ENCODE measurements at regions not wholly inside any gene's neighbourhood (a gene's known extent, or its start where the extent isn't known, plus 50 kb on each side); places are given as distances from the start of the nearest gene placed in this dataset.
A peak's percentile ranks its signal among the peaks of the same experiment; 100 is the strongest.

DNA sequence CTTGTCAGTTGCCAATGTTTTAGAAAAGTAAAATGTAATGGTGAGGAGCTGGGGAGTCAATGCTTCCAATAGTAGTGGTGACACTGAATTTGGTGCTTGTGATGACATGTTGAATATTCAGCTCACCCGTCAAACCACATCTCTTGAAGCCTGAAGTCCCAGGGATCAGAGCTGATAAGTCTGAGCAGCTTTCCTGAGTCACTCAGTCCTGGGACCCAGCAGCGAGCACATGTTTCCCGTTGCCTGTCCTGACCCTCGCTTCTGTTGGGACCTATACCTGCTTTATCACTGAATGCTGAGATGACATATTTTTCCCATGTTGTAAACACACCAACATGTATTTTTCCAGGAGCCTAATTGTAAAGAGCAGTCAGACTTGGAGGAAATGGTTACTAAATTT is 693.6 kb downstream of the QKI start (continued):
- TF ChIP-seq, protein P1, sequence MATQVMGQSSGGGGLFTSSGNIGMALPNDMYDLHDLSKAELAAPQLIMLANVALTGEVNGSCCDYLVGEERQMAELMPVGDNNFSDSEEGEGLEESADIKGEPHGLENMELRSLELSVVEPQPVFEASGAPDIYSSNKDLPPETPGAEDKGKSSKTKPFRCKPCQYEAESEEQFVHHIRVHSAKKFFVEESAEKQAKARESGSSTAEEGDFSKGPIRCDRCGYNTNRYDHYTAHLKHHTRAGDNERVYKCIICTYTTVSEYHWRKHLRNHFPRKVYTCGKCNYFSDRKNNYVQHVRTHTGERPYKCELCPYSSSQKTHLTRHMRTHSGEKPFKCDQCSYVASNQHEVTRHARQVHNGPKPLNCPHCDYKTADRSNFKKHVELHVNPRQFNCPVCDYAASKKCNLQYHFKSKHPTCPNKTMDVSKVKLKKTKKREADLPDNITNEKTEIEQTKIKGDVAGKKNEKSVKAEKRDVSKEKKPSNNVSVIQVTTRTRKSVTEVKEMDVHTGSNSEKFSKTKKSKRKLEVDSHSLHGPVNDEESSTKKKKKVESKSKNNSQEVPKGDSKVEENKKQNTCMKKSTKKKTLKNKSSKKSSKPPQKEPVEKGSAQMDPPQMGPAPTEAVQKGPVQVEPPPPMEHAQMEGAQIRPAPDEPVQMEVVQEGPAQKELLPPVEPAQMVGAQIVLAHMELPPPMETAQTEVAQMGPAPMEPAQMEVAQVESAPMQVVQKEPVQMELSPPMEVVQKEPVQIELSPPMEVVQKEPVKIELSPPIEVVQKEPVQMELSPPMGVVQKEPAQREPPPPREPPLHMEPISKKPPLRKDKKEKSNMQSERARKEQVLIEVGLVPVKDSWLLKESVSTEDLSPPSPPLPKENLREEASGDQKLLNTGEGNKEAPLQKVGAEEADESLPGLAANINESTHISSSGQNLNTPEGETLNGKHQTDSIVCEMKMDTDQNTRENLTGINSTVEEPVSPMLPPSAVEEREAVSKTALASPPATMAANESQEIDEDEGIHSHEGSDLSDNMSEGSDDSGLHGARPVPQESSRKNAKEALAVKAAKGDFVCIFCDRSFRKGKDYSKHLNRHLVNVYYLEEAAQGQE (IDR thresholded peaks at IDR 0.05; ENCODE audit: low read depth), result no peak
- TF ChIP-seq ZNF274 (IDR thresholded peaks at IDR 0.05; ENCODE audit: low read depth, low read length) (no peak), EZH2 (IDR thresholded peaks at IDR 0.05) (no peak)

DNA sequence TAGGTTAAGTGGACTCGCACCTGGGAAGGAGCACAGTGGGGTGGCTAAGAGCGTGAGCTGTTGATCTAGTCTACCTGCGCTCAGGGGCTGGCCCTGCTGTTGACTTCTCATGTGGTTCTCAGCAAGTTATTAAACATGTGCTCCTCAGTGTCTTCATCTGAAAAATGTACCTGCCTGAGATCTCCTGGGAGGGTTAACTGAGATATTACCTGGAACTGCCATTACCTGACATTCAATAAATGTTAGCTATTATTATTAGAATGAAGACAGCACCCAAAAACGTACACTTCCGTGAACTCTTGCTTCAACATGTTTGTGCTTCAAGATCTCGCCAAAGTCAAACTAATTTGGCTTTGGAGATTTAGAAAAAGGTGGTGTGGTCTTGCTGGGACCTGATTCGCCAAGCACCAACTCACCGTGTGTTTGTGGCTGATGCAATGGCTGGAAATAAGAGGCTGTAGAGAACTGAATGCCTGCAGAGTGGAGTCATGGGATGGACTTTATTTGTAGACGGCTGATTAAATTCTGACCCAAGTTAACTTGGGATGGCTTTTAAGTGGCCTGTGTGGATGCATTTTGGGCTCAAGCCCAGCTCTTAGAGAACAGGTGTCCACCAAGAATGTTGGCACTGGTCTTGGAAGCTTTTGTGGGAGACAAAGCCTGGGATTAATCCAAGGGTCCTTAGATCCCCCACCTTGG is 692.9 kb downstream of the QKI start:
- no peak overlapping the region for H3K4me2 ChIP-seq (ENCODE audit: low read length)
- intact Hi-C loops (cut with micrococcal nuclease), result loop anchor here (5.0 kb wide), 3 partner anchors 680 to 925 kb away; partner anchors contain the start of gene QKI
- DNase-seq (ENCODE audit: low read depth, low spot score), result no peak
- no peak overlapping the region for H3K9ac ChIP-seq (ENCODE audit: low read length)
- H3K36me3 ChIP-seq (ENCODE audit: control insufficient read depth in 1 of 2, insufficient read depth in 2 of 2, low read length in 2 of 2), result no peaks in the 10 kb centered on the region
- H3K27ac ChIP-seq (ENCODE audit: low read depth, low read length), result no peak overlapping the region
- BruUV-seq (replicated peaks), result no TSS peak
- peaks cover 0 to 4% of the 10 kb centered on the region in 2 experiments; a peak in 1 of 4 replicates for H3K9me3 ChIP-seq (ENCODE audit: control insufficient read depth in 1 of 2, insufficient read depth in 1 of 2, low read depth in 1 of 2, low read length in 2 of 2)
- no peak overlapping the region for H2AFZ ChIP-seq (ENCODE audit: low read depth, low read length, poor library complexity, severe bottlenecking)
- no peaks in the 10 kb centered on the region for H3K79me2 ChIP-seq (ENCODE audit: insufficient read depth, low read length)
- H3K4me3 ChIP-seq (replicated peaks in 1 of 2; ENCODE audit: low read depth in 1 of 2, low read length in 2 of 2), result no peak overlapping the region
- TF ChIP-seq EZH2 (IDR thresholded peaks at IDR 0.05) (no peak), CEBPB (IDR thresholded peaks at IDR 0.05; ENCODE audit: low read depth) (peak; percentile 63)
- CTCF ChIA-PET, result no interaction called here
- no peaks in the 10 kb centered on the region for H4K20me1 ChIP-seq (ENCODE audit: insufficient read depth)
- no peak for ATAC-seq
- no peaks in the 10 kb centered on the region for H3K9me2 ChIP-seq (ENCODE audit: insufficient read depth)
- POLR2A ChIA-PET, result no interaction called here
- no peaks in the 10 kb centered on the region; a peak in 1 of 4 replicates for H3K4me1 ChIP-seq (ENCODE audit: control insufficient read depth in 1 of 2, insufficient read depth in 2 of 2, low read length in 2 of 2)
- no peaks in the 10 kb centered on the region for H3K27me3 ChIP-seq (ENCODE audit: insufficient read depth, low read length)
- RAD21 ChIA-PET (ENCODE audit: low non-redundant PET in 1 of 2, low total read pairs in 2 of 2, uncharacterized antibody in 2 of 2, unreplicated experiment in 2 of 2), result no interaction called here
